IMR-90 (cell line): ENCODE measurements at regions not wholly inside any gene's neighbourhood (a gene's known extent, or its start where the extent isn't known, plus 50 kb on each side); places are given as distances from the start of the nearest gene placed in this dataset.

Source experiments
- ATAC-seq: fragments of 200-7000 bp; cut with Tn5 transposase; 2 replicates; pipeline ENCODE4 v1.9.1; 2020; ENCODE audit warnings: low read depth, mild to moderate bottlenecking, moderate library complexity
- BruUV-seq: library from RNA; stranded (reverse); fragments of 400-500 nt; replicated peaks from 2 replicates; lab custom pipeline; 2021; lab: Mats Ljungman, UMichigan
- CTCF ChIA-PET: fragments of 300-600 bp; formaldehyde crosslinking; extraction: SDS; loops from one replicate; lab custom pipeline; 2021; ENCODE audit warnings: antibody characterized with exemption; lab: Yijun Ruan, JAX
- POLR2A ChIA-PET: fragments of 300-600 bp; sonication (Branson Sonifier 250); formaldehyde crosslinking; loops from one replicate; lab custom pipeline; 2022; ENCODE audit warnings: antibody characterized with exemption; ENCODE audit not compliant: unreplicated experiment; lab: Charles Lee
- DNase-seq: peaks from one replicate; pipeline ENCODE4 v3.0.0; 2013
- H2AFZ ChIP-seq: replicated peaks from 2 replicates; pipeline ENCODE3; 2013; ENCODE audit warnings: low read length, mild to moderate bottlenecking; ENCODE audit not compliant: poor library complexity
- H2AK5ac ChIP-seq: 2 replicates; pipeline ENCODE4 v1.6.1; 2013; ENCODE audit warnings: low read depth, low read length, inconsistent platforms
- H2AK9ac ChIP-seq: replicated peaks from 2 replicates; pipeline ENCODE3; 2013; ENCODE audit warnings: mild to moderate bottlenecking, low read depth, low read length, moderate library complexity; ENCODE audit not compliant: poor library complexity
- H2BK120ac ChIP-seq: 2 replicates; pipeline ENCODE4 v1.6.1; 2013; ENCODE audit warnings: low read depth, low read length, inconsistent platforms
- H2BK15ac ChIP-seq: 3 replicates; pipeline ENCODE4 v1.6.1; 2013; ENCODE audit warnings: low read depth, low read length, inconsistent platforms
- H2BK20ac ChIP-seq: 2 replicates; pipeline ENCODE4 v1.6.1; 2013; ENCODE audit warnings: low read depth, mild to moderate bottlenecking, inconsistent platforms, low read length, moderate library complexity
- H2BK5ac ChIP-seq: 2 replicates; pipeline ENCODE4 v1.6.1; 2013; ENCODE audit warnings: mild to moderate bottlenecking, low read depth, low read length, inconsistent platforms; ENCODE audit not compliant: poor library complexity, severe bottlenecking
- H3K14ac ChIP-seq: replicated peaks from 2 replicates; pipeline ENCODE4 v1.6.1; 2013; ENCODE audit warnings: low read depth, low read length, inconsistent platforms
- H3K18ac ChIP-seq: 2 replicates; pipeline ENCODE4 v1.6.1; 2013; ENCODE audit warnings: low read depth, low read length, control low read depth
- H3K23ac ChIP-seq: 2 replicates; pipeline ENCODE4 v1.6.1; 2013; ENCODE audit warnings: low read depth, low read length, inconsistent platforms
- H3K27ac ChIP-seq: 2 replicates; pipeline ENCODE4 v1.5.1; 2013; ENCODE audit warnings: mild to moderate bottlenecking, control low read depth, low read length; ENCODE audit not compliant: insufficient read depth
- H3K27me3 ChIP-seq: 2 replicates; pipeline ENCODE4 v1.6.1; 2013; ENCODE audit warnings: low read length; ENCODE audit not compliant: control insufficient read depth, insufficient read depth
- H3K36me3 ChIP-seq: 2 replicates; pipeline ENCODE4 v1.6.1; 2013; ENCODE audit warnings: low read length, mixed read lengths; ENCODE audit not compliant: control insufficient read depth, insufficient read depth
- H3K4ac ChIP-seq: 2 replicates; pipeline ENCODE4 v1.6.1; 2013; ENCODE audit warnings: low read depth, low read length, inconsistent platforms
- H3K4me1 ChIP-seq: 2 replicates; pipeline ENCODE4 v1.6.1; 2013; ENCODE audit warnings: low read length, mixed read lengths; ENCODE audit not compliant: control insufficient read depth, insufficient read depth
- H3K4me2 ChIP-seq: 2 replicates; pipeline ENCODE4 v1.6.1; 2013; ENCODE audit warnings: low read depth, mild to moderate bottlenecking, control low read depth, low read length, moderate library complexity
- H3K4me3 ChIP-seq: 2 replicates; pipeline ENCODE4 v1.5.1; 2013; ENCODE audit warnings: low read depth, mild to moderate bottlenecking, control low read depth, low read length, moderate library complexity; ENCODE audit not compliant: insufficient read depth
- H3K56ac ChIP-seq: 2 replicates; pipeline ENCODE4 v1.6.1; 2013; ENCODE audit warnings: low read length, inconsistent platforms; ENCODE audit not compliant: insufficient read depth; ENCODE audit errors: extremely low read depth
- H3K79me1 ChIP-seq, 2 experiments: 2 replicates each; pipeline ENCODE4 v1.6.1; 2013; ENCODE audit warnings: low read length in 2 of 2, inconsistent platforms in 1 of 2, low read depth in 1 of 2
- H3K9ac ChIP-seq: 2 replicates; pipeline ENCODE4 v1.6.1; 2013; ENCODE audit warnings: low read depth, low read length, control low read depth
- H3K9me1 ChIP-seq: 2 replicates; pipeline ENCODE4 v1.6.1; 2013; ENCODE audit warnings: low read length, inconsistent platforms; ENCODE audit not compliant: insufficient read depth
- H3K9me3 ChIP-seq: 2 replicates; pipeline ENCODE4 v1.6.1; 2013; ENCODE audit warnings: low read length; ENCODE audit not compliant: control insufficient read depth, insufficient read depth
- H4K20me1 ChIP-seq: 2 replicates; pipeline ENCODE4 v1.6.1; 2013; ENCODE audit warnings: low read length, inconsistent platforms; ENCODE audit not compliant: insufficient read depth
- H4K5ac ChIP-seq: 2 replicates; pipeline ENCODE4 v1.6.1; 2013; ENCODE audit warnings: mild to moderate bottlenecking, low read depth, low read length, control low read depth
- H4K8ac ChIP-seq, 2 experiments: 2 replicates each; pipeline ENCODE4 v1.6.1; 2013; ENCODE audit warnings: low read depth in 2 of 2, low read length in 2 of 2, control low read depth in 1 of 2, inconsistent platforms in 1 of 2
- H4K91ac ChIP-seq: 2 replicates; pipeline ENCODE4 v1.6.1; 2013; ENCODE audit warnings: low read depth, low read length, inconsistent platforms; ENCODE audit not compliant: insufficient read depth
- MAZ ChIP-seq: IDR thresholded peaks from 2 replicates; pipeline ENCODE4 v1.6.1; 2012; ENCODE audit warnings: low read depth, mild to moderate bottlenecking, low read length, improper control_type of control experiment, moderate library complexity, borderline replicate concordance
- USF2 ChIP-seq: fragments of 150-350 bp; IDR thresholded peaks from 2 replicates; pipeline ENCODE4 v1.6.1; 2017; ENCODE audit warnings: mild to moderate bottlenecking, antibody characterized with exemption, low read length, low read depth
- WGBS, 2 experiments: methylation state at CpG; one replicate each; pipeline versions ENCODE4 v1.1.5 to v1.1.7; 2013; ENCODE audit warnings: missing lambda C conversion rate in 2 of 2; ENCODE audit not compliant: insufficient read length in 1 of 2; ENCODE audit errors: extremely low coverage in 2 of 2; 5-methylcytosine and 5-hydroxymethylcytosine counted together
- dilution Hi-C: fragments of 300-500 bp; cut with HindIII; formaldehyde crosslinking; loops from one replicate; pipeline ENCODE4 v1.14.3; 2018; ENCODE audit warnings: low sequenced_read_pairs; ENCODE audit not compliant: unreplicated experiment
- in situ Hi-C: fragments of 300-500 bp; cut with MboI; formaldehyde crosslinking; loops from 3 replicates; pipeline ENCODE4 v1.14.3; 2019; ENCODE audit warnings: low sequenced_read_pairs, inconsistent platforms, mixed read lengths
- intact Hi-C: fragments of 100-400 bp; cut with micrococcal nuclease; formaldehyde crosslinking; loops from 2 replicates; pipeline ENCODE4 v1.10.0; 2022
- TF ChIP-seq, protein P1 (sequence below): fragments of 150-350 bp; IDR thresholded peaks from 2 replicates; pipeline ENCODE4 v1.6.1; 2016; ENCODE audit warnings: low read depth, mild to moderate bottlenecking, low read length, moderate library complexity, borderline replicate concordance

GRCh38 chr18:4734021-4734420, 278.9 kb upstream of the DLGAP1 start:
- H3K36me3 ChIP-seq: no peaks in the 10 kb centered on the region
- peaks cover 9% of the 10 kb centered on the region; the same call in 1 of the 2 replicates for H3K9me3 ChIP-seq
- ChIA-PET POLR2A (no interaction called here), CTCF (no interaction called here)
- H3K79me1 ChIP-seq: no peaks in the 10 kb centered on the region
- H4K91ac ChIP-seq: no peak overlapping the region
- H3K18ac ChIP-seq: no peak overlapping the region
- no peaks in the 10 kb centered on the region for H3K27me3 ChIP-seq
- dilution Hi-C loops: no loop called here
- DNase-seq: no peak
- no peak overlapping the region for H2AK5ac ChIP-seq
- WGBS, 2 experiments: no CpG with 5 or more reads among the region's 2 CpGs
- no peak overlapping the region for H2BK5ac ChIP-seq
- H3K27ac ChIP-seq: no peak overlapping the region
- no peak overlapping the region for H2BK15ac ChIP-seq
- no peak overlapping the region for H4K8ac ChIP-seq
- in situ Hi-C loops: no loop called here
- H3K4ac ChIP-seq: no peak overlapping the region
- H3K56ac ChIP-seq: no peak overlapping the region
- H2BK20ac ChIP-seq: no peak overlapping the region
- no peaks in the 10 kb centered on the region for H3K4me1 ChIP-seq
- intact Hi-C loops: no loop called here
- no peak overlapping the region for H2BK120ac ChIP-seq
- no peaks in the 10 kb centered on the region for H4K20me1 ChIP-seq
- H2AK9ac ChIP-seq: no peak overlapping the region
- no peak overlapping the region for H3K4me3 ChIP-seq
- H2AFZ ChIP-seq: no peak overlapping the region
- no peaks in the 10 kb centered on the region for H3K9me1 ChIP-seq
- no peak overlapping the region for H4K5ac ChIP-seq
- H3K23ac ChIP-seq: no peak overlapping the region
- no peak overlapping the region for H3K4me2 ChIP-seq
- TF ChIP-seq USF2: no peak
- no peak for TF ChIP-seq MAZ
- TF ChIP-seq, protein P1, sequence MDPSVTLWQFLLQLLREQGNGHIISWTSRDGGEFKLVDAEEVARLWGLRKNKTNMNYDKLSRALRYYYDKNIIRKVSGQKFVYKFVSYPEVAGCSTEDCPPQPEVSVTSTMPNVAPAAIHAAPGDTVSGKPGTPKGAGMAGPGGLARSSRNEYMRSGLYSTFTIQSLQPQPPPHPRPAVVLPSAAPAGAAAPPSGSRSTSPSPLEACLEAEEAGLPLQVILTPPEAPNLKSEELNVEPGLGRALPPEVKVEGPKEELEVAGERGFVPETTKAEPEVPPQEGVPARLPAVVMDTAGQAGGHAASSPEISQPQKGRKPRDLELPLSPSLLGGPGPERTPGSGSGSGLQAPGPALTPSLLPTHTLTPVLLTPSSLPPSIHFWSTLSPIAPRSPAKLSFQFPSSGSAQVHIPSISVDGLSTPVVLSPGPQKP: no peak
- H3K14ac ChIP-seq: no peak overlapping the region
- H3K9ac ChIP-seq: no peak overlapping the region
- no peak for ATAC-seq
- BruUV-seq: no TSS peak
